Activated B cell treated with CpG ODN at 0.5 μM for 24 hours (primary cell): ENCODE measurements at regions not wholly inside any gene's neighbourhood (a gene's known extent, or its start where the extent isn't known, plus 50 kb on each side); places are given as distances from the start of the nearest gene placed in this dataset.
"Not testable (repeated sequence)": the region's sequence is repeated elsewhere in the genome, so short reads cannot be mapped to it uniquely, and the experiment has no call there.

Experiments used
- ATAC-seq: fragments of 200-7000 bp; cut with Tn5 transposase; one replicate; pipeline ENCODE4 v1.10.0; 2021; ENCODE audit warnings: low read depth, mild to moderate bottlenecking, moderate library complexity
- CTCF ChIA-PET: fragments of 350-600 bp; sonication (Branson Sonifier 250); formaldehyde crosslinking; loops from one replicate; lab custom pipeline; 2021; ENCODE audit warnings: antibody characterized with exemption; lab: Charles Lee
- POLR2A ChIA-PET: fragments of 350-600 bp; sonication (Branson Sonifier 250); formaldehyde crosslinking; loops from one replicate; lab custom pipeline; 2021; ENCODE audit warnings: antibody characterized with exemption; lab: Charles Lee
- DNase-seq: peaks from one replicate; pipeline ENCODE4 v3.0.0; 2022
- H3K27ac Mint-ChIP-seq: one replicate; pipeline ENCODE4 v1.8.0; 2020; ENCODE audit warnings: mixed read lengths
- H3K27me3 Mint-ChIP-seq: one replicate; pipeline ENCODE4 v1.8.0; 2021; ENCODE audit warnings: mixed read lengths
- H3K36me3 Mint-ChIP-seq: one replicate; pipeline ENCODE4 v1.8.0; 2021; ENCODE audit warnings: low read depth, mixed read lengths
- H3K4me1 Mint-ChIP-seq: one replicate; pipeline ENCODE4 v1.8.0; 2021; ENCODE audit warnings: mixed read lengths
- H3K4me3 Mint-ChIP-seq: one replicate; pipeline ENCODE4 v1.8.0; 2020; ENCODE audit warnings: mild to moderate bottlenecking, mixed read lengths
- H3K9me3 Mint-ChIP-seq: one replicate; pipeline ENCODE4 v1.8.0; 2020; ENCODE audit warnings: mixed read lengths
- intact Hi-C: fragments of 100-400 bp; cut with micrococcal nuclease; formaldehyde crosslinking; loops from one replicate; pipeline ENCODE4 v1.15.1; 2024
- TF ChIP-seq, protein P1 (sequence below): fragments of 200-600 bp; IDR thresholded peaks from one replicate; pipeline ENCODE4 v1.8.0; 2022; ENCODE audit warnings: antibody characterized with exemption, mild to moderate bottlenecking

GRCh38 chr5:82509762-82510161, 231.6 kb upstream of the RPS23 start:
- POLR2A ChIA-PET = no interaction called here
- intact Hi-C loops = no loop called here
- no peak overlapping the region for H3K27ac Mint-ChIP-seq

GRCh38 chr5:82506390-82506789, 228.2 kb upstream of the RPS23 start:
- H3K27ac Mint-ChIP-seq, CTCF ChIA-PET, H3K36me3 Mint-ChIP-seq, H3K4me1 Mint-ChIP-seq, H3K27me3 Mint-ChIP-seq, POLR2A ChIA-PET, ATAC-seq, H3K4me3 Mint-ChIP-seq, intact Hi-C loops, DNase-seq, H3K9me3 Mint-ChIP-seq: not testable (repeated sequence)

More at GRCh38 chr5:82509762-82510161, 231.6 kb upstream of the RPS23 start:
- peaks cover 2% of the 10 kb centered on the region for H3K9me3 Mint-ChIP-seq
- no peak for ATAC-seq
- H3K27me3 Mint-ChIP-seq = no peaks in the 10 kb centered on the region
- DNase-seq = no peak
- no peaks in the 10 kb centered on the region for H3K36me3 Mint-ChIP-seq
- TF ChIP-seq, protein P1, sequence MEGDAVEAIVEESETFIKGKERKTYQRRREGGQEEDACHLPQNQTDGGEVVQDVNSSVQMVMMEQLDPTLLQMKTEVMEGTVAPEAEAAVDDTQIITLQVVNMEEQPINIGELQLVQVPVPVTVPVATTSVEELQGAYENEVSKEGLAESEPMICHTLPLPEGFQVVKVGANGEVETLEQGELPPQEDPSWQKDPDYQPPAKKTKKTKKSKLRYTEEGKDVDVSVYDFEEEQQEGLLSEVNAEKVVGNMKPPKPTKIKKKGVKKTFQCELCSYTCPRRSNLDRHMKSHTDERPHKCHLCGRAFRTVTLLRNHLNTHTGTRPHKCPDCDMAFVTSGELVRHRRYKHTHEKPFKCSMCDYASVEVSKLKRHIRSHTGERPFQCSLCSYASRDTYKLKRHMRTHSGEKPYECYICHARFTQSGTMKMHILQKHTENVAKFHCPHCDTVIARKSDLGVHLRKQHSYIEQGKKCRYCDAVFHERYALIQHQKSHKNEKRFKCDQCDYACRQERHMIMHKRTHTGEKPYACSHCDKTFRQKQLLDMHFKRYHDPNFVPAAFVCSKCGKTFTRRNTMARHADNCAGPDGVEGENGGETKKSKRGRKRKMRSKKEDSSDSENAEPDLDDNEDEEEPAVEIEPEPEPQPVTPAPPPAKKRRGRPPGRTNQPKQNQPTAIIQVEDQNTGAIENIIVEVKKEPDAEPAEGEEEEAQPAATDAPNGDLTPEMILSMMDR = no peak
- no peak overlapping the region for H3K4me3 Mint-ChIP-seq
- no peaks in the 10 kb centered on the region for H3K4me1 Mint-ChIP-seq
- CTCF ChIA-PET = no interaction called here

- Mint-ChIP-seq H3K9me3 (no peaks in the 10 kb centered on the region), H3K4me3 (no peak overlapping the region), H3K4me1 (no peaks in the 10 kb centered on the region), H3K36me3 (no peaks in the 10 kb centered on the region), H3K27ac (no peak overlapping the region), H3K27me3 (no peaks in the 10 kb centered on the region)
- ATAC-seq = no peak
- ChIA-PET POLR2A (no interaction called here), CTCF (no interaction called here)
- TF ChIP-seq, protein P1 = no peak
- DNase-seq = no peak
- intact Hi-C loops = no loop called here
Measured at GRCh38 chr5:82499725-82500244, 221.6 kb upstream of the RPS23 start.

- H3K4me1 Mint-ChIP-seq = no peaks in the 10 kb centered on the region
- no peaks in the 10 kb centered on the region for H3K27me3 Mint-ChIP-seq
- H3K27ac Mint-ChIP-seq = no peak overlapping the region
- TF ChIP-seq, protein P1 = no peak
- intact Hi-C loops = no loop called here
- H3K9me3 Mint-ChIP-seq = no peaks in the 10 kb centered on the region
- ChIA-PET CTCF (no interaction called here), POLR2A (no interaction called here)
- H3K36me3 Mint-ChIP-seq = no peaks in the 10 kb centered on the region
- H3K4me3 Mint-ChIP-seq = no peak overlapping the region
- ATAC-seq (no peak), DNase-seq (no peak)
Measured at GRCh38 chr5:82497242-82497641, 219.1 kb upstream of the RPS23 start.

DNA sequence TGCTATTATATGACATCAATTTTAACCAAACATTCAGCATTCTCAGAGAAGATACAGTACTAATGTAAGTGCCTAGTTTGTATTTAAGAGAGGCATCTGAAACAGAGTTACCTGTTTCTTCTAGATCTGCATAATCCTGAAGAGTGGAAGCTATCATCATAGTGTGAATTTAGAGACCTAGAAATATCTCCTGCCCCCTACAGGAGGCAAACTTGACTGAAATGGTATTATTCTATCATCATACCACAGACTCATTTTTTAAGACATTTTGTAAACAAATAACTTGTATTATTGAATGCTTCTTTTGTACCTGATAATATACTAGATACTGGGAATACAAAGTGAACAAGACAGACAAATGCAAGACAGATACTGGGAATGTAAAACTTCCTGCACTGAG, 216.8 kb upstream of the RPS23 start:
- TF ChIP-seq, protein P1 = no peak
- H3K27me3 Mint-ChIP-seq = peaks cover 4% of the 10 kb centered on the region
- intact Hi-C loops = no loop called here
- H3K4me1 Mint-ChIP-seq = no peaks in the 10 kb centered on the region
- no peaks in the 10 kb centered on the region for H3K36me3 Mint-ChIP-seq
- POLR2A ChIA-PET = interaction anchor here (0.6 kb wide), 1 partner anchor 141 kb away, joined by 4 read pairs; no protein-coding TSS in a partner anchor
- CTCF ChIA-PET = no interaction called here
- no peak for DNase-seq
- H3K4me3 Mint-ChIP-seq = no peak overlapping the region
- no peak for ATAC-seq
- no peaks in the 10 kb centered on the region for H3K9me3 Mint-ChIP-seq
- H3K27ac Mint-ChIP-seq = no peak overlapping the region

GRCh38 chr5:82493221-82493620, 215.1 kb upstream of the RPS23 start:
- Mint-ChIP-seq H3K36me3 (no peaks in the 10 kb centered on the region), H3K27me3 (peaks cover 4% of the 10 kb centered on the region), H3K27ac (no peak overlapping the region), H3K4me3 (no peak overlapping the region), H3K9me3 (no peaks in the 10 kb centered on the region), H3K4me1 (no peaks in the 10 kb centered on the region)
- intact Hi-C loops = no loop called here
- ATAC-seq = no peak
- ChIA-PET POLR2A (no interaction called here), CTCF (no interaction called here)
- TF ChIP-seq, protein P1 = no peak
- no peak for DNase-seq
